ENCODE measurements at regions not wholly inside any gene's neighbourhood (a gene's known extent, or its start where the extent isn't known, plus 50 kb on each side); places are given as distances from the start of the nearest gene placed in this dataset.

DNA sequence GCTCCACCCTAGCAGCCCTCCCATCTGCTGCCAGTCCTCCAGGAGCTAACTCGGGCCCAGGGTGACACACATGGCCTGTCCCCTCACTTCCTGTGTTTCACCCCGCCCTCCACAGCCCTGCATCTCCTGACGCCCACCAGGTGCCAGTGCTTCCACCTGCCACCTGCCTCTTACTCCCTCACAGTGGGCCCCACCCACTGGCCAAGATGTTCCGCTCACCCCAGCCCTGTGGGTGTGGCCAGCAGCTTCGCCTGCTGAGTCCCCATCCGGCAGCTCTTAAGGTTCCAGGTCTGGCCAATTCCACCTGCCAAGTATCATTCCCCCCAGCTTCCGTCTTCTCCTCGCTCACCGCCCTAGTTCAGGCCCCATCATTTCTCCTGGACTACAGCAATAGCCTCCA lies 184.1 kb downstream of the MBOAT1 start:
- DNase-seq, result peak; percentile 30

- no peak for DNase-seq
Measured at GRCh38 chr6:20028562-20028961, 183.7 kb downstream of the MBOAT1 start.

GRCh38 chr6:20029979-20030378 lies 182.3 kb downstream of the MBOAT1 start:
- DNase-seq, result no peak

GRCh38 chr6:20031342-20031741 lies 180.9 kb downstream of the MBOAT1 start:
- no peak for DNase-seq

GRCh38 chr6:20033697-20034407 lies 178.4 kb downstream of the MBOAT1 start:
- DNase-seq, result no peak

DNA sequence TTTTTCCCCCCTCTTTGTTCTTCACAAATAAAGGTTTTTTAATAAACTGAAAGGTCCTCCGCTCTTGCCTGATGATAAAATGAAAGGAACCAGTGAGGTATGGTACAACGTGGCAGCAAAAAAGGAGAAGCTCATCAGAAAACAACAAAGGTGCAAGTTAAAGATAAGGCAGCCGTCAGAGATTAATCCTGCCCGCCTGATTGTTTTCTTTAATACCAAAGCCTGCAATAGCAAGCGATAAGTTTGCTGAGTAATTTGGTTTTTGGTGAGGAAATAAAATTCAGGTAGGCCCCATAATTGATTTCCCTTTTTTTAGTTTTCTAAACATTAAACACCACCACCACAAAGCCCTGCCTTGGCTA lies 177.9 kb downstream of the MBOAT1 start:
- no peak for DNase-seq

- DNase-seq, result no peak
Measured at GRCh38 chr6:20036141-20036677, 176.1 kb downstream of the MBOAT1 start.

GRCh38 chr6:20038410-20039204 lies 173.7 kb downstream of the MBOAT1 start:
- no peak for DNase-seq

- DNase-seq, result peak; percentile 3
Measured at GRCh38 chr6:20044883-20045282, 167.4 kb downstream of the MBOAT1 start.
